MM.1S (cell line): ENCODE measurements at regions not wholly inside any gene's neighbourhood (a gene's known extent, or its start where the extent isn't known, plus 50 kb on each side); places are given as distances from the start of the nearest gene placed in this dataset.
"Not testable (repeated sequence)": the region's sequence is repeated elsewhere in the genome, so short reads cannot be mapped to it uniquely, and the experiment has no call there.

Source experiments
- DNase-seq: peaks from one replicate; pipeline ENCODE4 v3.0.0-alpha.2; 2015
- H2AFZ ChIP-seq: fragments of 300-600 bp; sonication (generic); 2 replicates; pipeline ENCODE4 v1.6.0; 2016; ENCODE audit warnings: antibody characterized with exemption, low read length
- H3F3A ChIP-seq: fragments of 300-600 bp; sonication (generic); 2 replicates; pipeline ENCODE4 v1.6.1; 2016; ENCODE audit warnings: mild to moderate bottlenecking, antibody characterized with exemption, low read length, moderate library complexity, mixed read lengths; ENCODE audit not compliant: insufficient read depth
- H3K27ac ChIP-seq: fragments of 300-600 bp; sonication (generic); 2 replicates; pipeline ENCODE4 v1.5.1; 2016; ENCODE audit warnings: mild to moderate bottlenecking, low read length
- H3K27me3 ChIP-seq: fragments of 300-600 bp; sonication (generic); replicated peaks from 2 replicates; pipeline ENCODE4 v1.6.0; 2016; ENCODE audit warnings: low read length; ENCODE audit not compliant: insufficient read depth
- H3K36me3 ChIP-seq: fragments of 300-600 bp; sonication (generic); replicated peaks from 2 replicates; pipeline ENCODE4 v1.6.1; 2016; ENCODE audit warnings: mild to moderate bottlenecking, low read length, mixed read lengths; ENCODE audit not compliant: insufficient read depth
- H3K4me1 ChIP-seq: fragments of 300-600 bp; sonication (generic); 2 replicates; pipeline ENCODE4 v1.6.1; 2016; ENCODE audit warnings: low read length, mixed read lengths
- H3K4me2 ChIP-seq: fragments of 300-600 bp; sonication (generic); 2 replicates; pipeline ENCODE4 v1.6.0; 2016; ENCODE audit warnings: low read depth, low read length
- H3K4me3 ChIP-seq: fragments of 300-600 bp; sonication (generic); 2 replicates; pipeline ENCODE4 v1.5.1; 2016; ENCODE audit warnings: low read length, mixed read lengths
- H3K79me2 ChIP-seq: fragments of 300-600 bp; sonication (generic); 2 replicates; pipeline ENCODE4 v1.6.1; 2016; ENCODE audit warnings: mixed run types, low read length, mixed read lengths
- H3K9ac ChIP-seq: fragments of 300-600 bp; sonication (generic); 2 replicates; pipeline ENCODE4 v1.6.1; 2016; ENCODE audit warnings: low read length, mixed read lengths
- H3K9me2 ChIP-seq: fragments of 300-600 bp; sonication (generic); replicated peaks from 2 replicates; pipeline ENCODE4 v1.6.1; 2016; ENCODE audit warnings: mild to moderate bottlenecking, low read length, mixed read lengths; ENCODE audit not compliant: insufficient read depth
- H3K9me3 ChIP-seq: fragments of 300-600 bp; sonication (generic); replicated peaks from 2 replicates; pipeline ENCODE4 v1.6.1; 2016; ENCODE audit warnings: mild to moderate bottlenecking, low read length, mixed read lengths; ENCODE audit not compliant: insufficient read depth
- H4K20me1 ChIP-seq: fragments of 300-600 bp; sonication (generic); 2 replicates; pipeline ENCODE4 v1.6.1; 2016; ENCODE audit warnings: mild to moderate bottlenecking, low read length, moderate library complexity, mixed read lengths; ENCODE audit not compliant: insufficient read depth
- CTCF ChIP-seq: fragments of 300-600 bp; sonication (generic); IDR thresholded peaks from 2 replicates; pipeline ENCODE4 v1.5.1; 2016; ENCODE audit warnings: antibody characterized with exemption, low read length, mixed read lengths
- EZH2 ChIP-seq: fragments of 300-600 bp; sonication (generic); optimal IDR thresholded peaks from 2 replicates; pipeline ENCODE3; 2017; ENCODE audit warnings: low read depth, mild to moderate bottlenecking, antibody characterized with exemption, low read length, mixed read lengths
- EZH2phosphoT487 ChIP-seq: fragments of 300-600 bp; sonication (generic); IDR thresholded peaks from 2 replicates; pipeline ENCODE4 v1.6.1; 2018; ENCODE audit warnings: antibody characterized with exemption, low read length

- Histone ChIP-seq H3K36me3 (no peaks in the 10 kb centered on the region), H3K27me3 (no peaks in the 10 kb centered on the region), H3K9me2 (no peaks in the 10 kb centered on the region), H3K9ac (no peak overlapping the region), H3F3A (no peaks in the 10 kb centered on the region), H3K4me2 (no peak overlapping the region), H3K4me1 (no peaks in the 10 kb centered on the region), H3K79me2 (no peaks in the 10 kb centered on the region), H2AFZ (no peak overlapping the region), H4K20me1 (no peaks in the 10 kb centered on the region), H3K27ac (no peak overlapping the region), H3K9me3 (no peaks in the 10 kb centered on the region), H3K4me3 (no peak overlapping the region)
- TF ChIP-seq EZH2phosphoT487, result no peak
- no peak for TF ChIP-seq EZH2
- no peak for TF ChIP-seq CTCF
- no peak for DNase-seq
Measured at GRCh38 chr7:49644396-49645166, 128.9 kb upstream of the VWC2 start.

DNA sequence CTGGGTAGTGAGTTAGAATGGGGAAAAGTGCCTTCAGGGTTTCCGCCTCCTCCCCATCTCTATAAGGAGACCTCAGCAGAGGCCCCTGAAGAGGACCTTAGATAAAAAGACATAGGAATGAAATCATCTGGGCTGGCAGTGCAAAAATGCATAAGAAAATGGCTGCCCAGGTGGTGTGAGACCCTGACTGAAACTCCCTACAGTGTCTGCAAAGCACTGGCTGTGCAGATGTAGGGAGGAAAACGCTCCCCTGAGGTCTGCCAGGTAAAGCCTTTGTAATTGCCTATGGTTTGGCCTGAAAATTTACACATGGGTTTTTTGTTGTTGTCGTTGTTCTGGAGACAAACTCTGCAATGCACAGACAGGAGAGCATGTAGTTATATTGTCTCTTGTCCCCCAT lies 128.1 kb upstream of the VWC2 start:
- no peaks in the 10 kb centered on the region for H4K20me1 ChIP-seq
- TF ChIP-seq CTCF, result no peak
- H3K4me1 ChIP-seq, result no peaks in the 10 kb centered on the region
- H3K9me3 ChIP-seq, result no peaks in the 10 kb centered on the region
- H3F3A ChIP-seq, result no peaks in the 10 kb centered on the region
- H3K27ac ChIP-seq, result no peak overlapping the region
- no peak for DNase-seq
- no peak overlapping the region for H3K4me3 ChIP-seq
- no peak overlapping the region for H3K9ac ChIP-seq
- no peaks in the 10 kb centered on the region for H3K36me3 ChIP-seq
- no peaks in the 10 kb centered on the region for H3K9me2 ChIP-seq
- H2AFZ ChIP-seq, result no peak overlapping the region
- H3K27me3 ChIP-seq, result no peaks in the 10 kb centered on the region
- no peak overlapping the region for H3K4me2 ChIP-seq
- H3K79me2 ChIP-seq, result no peaks in the 10 kb centered on the region

- no peaks in the 10 kb centered on the region for H3F3A ChIP-seq
- H4K20me1 ChIP-seq, result no peaks in the 10 kb centered on the region
- H3K4me3 ChIP-seq, result no peak overlapping the region
- no peaks in the 10 kb centered on the region for H3K9me2 ChIP-seq
- H3K9me3 ChIP-seq, result no peaks in the 10 kb centered on the region
- no peak for DNase-seq
- no peak overlapping the region for H3K27ac ChIP-seq
- no peaks in the 10 kb centered on the region for H3K27me3 ChIP-seq
- H2AFZ ChIP-seq, result no peak overlapping the region
- no peak overlapping the region for H3K4me2 ChIP-seq
- TF ChIP-seq EZH2, result no peak
- no peaks in the 10 kb centered on the region for H3K79me2 ChIP-seq
- no peak overlapping the region for H3K9ac ChIP-seq
- no peaks in the 10 kb centered on the region for H3K36me3 ChIP-seq
- no peaks in the 10 kb centered on the region for H3K4me1 ChIP-seq
Measured at GRCh38 chr7:49660170-49660783, 113.2 kb upstream of the VWC2 start.

DNA sequence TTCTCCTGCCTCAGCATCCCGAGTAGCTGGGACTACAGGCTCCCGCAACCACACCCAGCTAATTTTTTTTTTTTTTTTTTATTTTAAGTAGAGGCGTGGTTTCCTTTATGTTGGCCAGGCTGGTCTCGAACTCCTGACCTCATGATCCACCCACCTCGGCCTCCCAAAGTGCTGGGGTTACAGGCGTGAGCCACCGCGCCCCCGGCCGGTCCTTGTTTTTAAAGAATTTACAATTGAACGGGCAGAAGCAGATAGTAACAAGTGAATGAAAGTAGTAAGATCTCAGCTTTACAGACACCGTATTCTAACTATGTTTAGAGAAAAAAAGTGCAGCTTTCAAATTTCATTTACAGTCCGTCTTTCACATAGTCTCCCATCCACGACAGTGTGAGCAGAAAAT lies 112.5 kb upstream of the VWC2 start:
- no peak overlapping the region for H3K27ac ChIP-seq
- no peak overlapping the region for H3K4me2 ChIP-seq
- H3K27me3 ChIP-seq, result no peaks in the 10 kb centered on the region
- no peaks in the 10 kb centered on the region for H3K36me3 ChIP-seq
- no peak for DNase-seq
- H4K20me1 ChIP-seq, result no peaks in the 10 kb centered on the region
- H3K9me2 ChIP-seq, result no peaks in the 10 kb centered on the region
- TF ChIP-seq EZH2phosphoT487 (no peak), EZH2 (no peak), CTCF (no peak)
- no peaks in the 10 kb centered on the region for H3F3A ChIP-seq
- H3K9ac ChIP-seq, result no peak overlapping the region
- no peaks in the 10 kb centered on the region for H3K4me1 ChIP-seq
- H3K9me3 ChIP-seq, result no peaks in the 10 kb centered on the region
- H3K4me3 ChIP-seq, result no peak overlapping the region
- no peak overlapping the region for H2AFZ ChIP-seq
- H3K79me2 ChIP-seq, result no peaks in the 10 kb centered on the region

- not testable (repeated sequence) for DNase-seq, H3K27ac ChIP-seq, H3K4me1 ChIP-seq, H3K27me3 ChIP-seq, H3K9me2 ChIP-seq, H2AFZ ChIP-seq, H3K9me3 ChIP-seq, H3K79me2 ChIP-seq, H3F3A ChIP-seq, H3K9ac ChIP-seq, H3K4me3 ChIP-seq, H4K20me1 ChIP-seq, H3K36me3 ChIP-seq, H3K4me2 ChIP-seq
Measured at GRCh38 chr7:49665963-49666362, 107.5 kb upstream of the VWC2 start.
